LNCAP (cell line): ENCODE measurements at regions not wholly inside any gene's neighbourhood (a gene's known extent, or its start where the extent isn't known, plus 50 kb on each side); places are given as distances from the start of the nearest gene placed in this dataset.
A peak's percentile ranks its signal among the peaks of the same experiment; 100 is the strongest.

Source experiments
- CTCF ChIP-seq: fragments of 450-650 bp; IDR thresholded peaks from 2 replicates; pipeline ENCODE4 v1.5.1; 2017; ENCODE audit warnings: mild to moderate bottlenecking

GRCh38 chr14:22393796-22394195 lies 195.2 kb downstream of the DAD1 start:
- TF ChIP-seq CTCF, result no peak

GRCh38 chr14:22391908-22392565 lies 197.0 kb downstream of the DAD1 start:
- peak; percentile 81 for TF ChIP-seq CTCF

- TF ChIP-seq CTCF, result no peak
Measured at GRCh38 chr14:22390824-22391461, 198.1 kb downstream of the DAD1 start.

- no peak for TF ChIP-seq CTCF
Measured at GRCh38 chr14:22390195-22390594, 198.8 kb downstream of the DAD1 start.

- no peak for TF ChIP-seq CTCF
Measured at GRCh38 chr14:22388669-22389595, 200.1 kb downstream of the DAD1 start.

- 0 out of 2 replicates have a peak, but pooled peaks have one; percentile 27 for TF ChIP-seq CTCF
Measured at GRCh38 chr14:22387776-22388241, 201.2 kb downstream of the DAD1 start.

- peak; percentile 79 for TF ChIP-seq CTCF
Measured at GRCh38 chr14:22386924-22387775, 201.9 kb downstream of the DAD1 start.
